ENCODE measurements at regions not wholly inside any gene's neighbourhood (a gene's known extent, or its start where the extent isn't known, plus 50 kb on each side); places are given as distances from the start of the nearest gene placed in this dataset.

- no peak for TF ChIP-seq ZBTB43 (CRISPR knock-in tag; IDR thresholded peaks at IDR 0.05)
- no peak for TF ChIP-seq NR2C2 (CRISPR knock-in tag; IDR thresholded peaks at IDR 0.05)
- TF ChIP-seq ZNF416 (CRISPR knock-in tag; IDR thresholded peaks at IDR 0.05), result no peak
- TF ChIP-seq FOXP4 (CRISPR knock-in tag; IDR thresholded peaks at IDR 0.05), result no peak
- no peak for TF ChIP-seq CBFB (CRISPR knock-in tag; IDR thresholded peaks at IDR 0.05; ENCODE audit: low read depth)
Measured at GRCh38 chr13:40152145-40152544, 496.7 kb downstream of the COG6 start (continued).

- no peak overlapping the region for H3K4me3 Mint-ChIP-seq
- peaks cover 10% of the 10 kb centered on the region; the same call in 1 of the 2 replicates for H3K4me1 Mint-ChIP-seq
- TF ChIP-seq SMAD3 (CRISPR knock-in tag; IDR thresholded peaks at IDR 0.05; ENCODE audit: borderline replicate concordance), result no peak
- TF ChIP-seq NR1H2 (CRISPR knock-in tag; IDR thresholded peaks at IDR 0.05), result no peak
- no peak for TF ChIP-seq IRF1 (CRISPR knock-in tag; IDR thresholded peaks at IDR 0.05)
- TF ChIP-seq ZBTB21 (CRISPR knock-in tag; IDR thresholded peaks at IDR 0.05; ENCODE audit: borderline replicate concordance), result no peak
- TF ChIP-seq ZMAT4 (CRISPR knock-in tag; IDR thresholded peaks at IDR 0.05), result no peak
- no peak for TF ChIP-seq E2F1 (CRISPR knock-in tag; IDR thresholded peaks at IDR 0.05)
- no peak for TF ChIP-seq ARID4B (CRISPR knock-in tag; IDR thresholded peaks at IDR 0.05; ENCODE audit: borderline replicate concordance)
- no peak for TF ChIP-seq ZNF532 (CRISPR knock-in tag; IDR thresholded peaks at IDR 0.05; ENCODE audit: borderline replicate concordance)
- TF ChIP-seq ETV6 (CRISPR knock-in tag; IDR thresholded peaks at IDR 0.05), result no peak
- no peak for TF ChIP-seq MYBL2 (CRISPR knock-in tag; IDR thresholded peaks at IDR 0.05)
- no peak for TF ChIP-seq OVOL2 (CRISPR knock-in tag; IDR thresholded peaks at IDR 0.05; ENCODE audit: borderline replicate concordance)
- TF ChIP-seq ATF1 (CRISPR knock-in tag; IDR thresholded peaks at IDR 0.05), result no peak
- TF ChIP-seq EMX1 (CRISPR knock-in tag; IDR thresholded peaks at IDR 0.05), result no peak
- TF ChIP-seq MXD4 (CRISPR knock-in tag; IDR thresholded peaks at IDR 0.05; ENCODE audit: borderline replicate concordance), result no peak
- TF ChIP-seq ZNF232 (CRISPR knock-in tag; IDR thresholded peaks at IDR 0.05), result no peak
- TF ChIP-seq ZNF317 (CRISPR knock-in tag; IDR thresholded peaks at IDR 0.05; ENCODE audit: borderline replicate concordance, low read depth), result no peak
- TF ChIP-seq USF1 (CRISPR knock-in tag; IDR thresholded peaks at IDR 0.05), result no peak
- no peak for TF ChIP-seq CREB1 (CRISPR knock-in tag; IDR thresholded peaks at IDR 0.05)
Measured at GRCh38 chr13:40152922-40153321, 497.5 kb downstream of the COG6 start.

More at GRCh38 chr13:40152922-40153321, 497.5 kb downstream of the COG6 start:
- Mint-ChIP-seq H3K36me3 (no peaks in the 10 kb centered on the region), H3K27ac (no peak overlapping the region), H3K27me3 (ENCODE audit: low read depth) (no peaks in the 10 kb centered on the region; the same call in 1 of the 2 replicates), H3K9me3 (no peaks in the 10 kb centered on the region)
- ChIA-PET CTCF (no interaction called here), POLR2A (no interaction called here)
- DNase-seq (ENCODE audit: low spot score), result no peak
- no peak for ATAC-seq
